Activated B cell treated with CpG ODN at 0.5 μM for 24 hours (primary cell): ENCODE measurements at regions not wholly inside any gene's neighbourhood (a gene's known extent, or its start where the extent isn't known, plus 50 kb on each side); places are given as distances from the start of the nearest gene placed in this dataset.

Experiments
- ATAC-seq: fragments of 200-7000 bp; cut with Tn5 transposase; one replicate; pipeline ENCODE4 v1.10.0; 2021; ENCODE audit warnings: low read depth, mild to moderate bottlenecking, moderate library complexity
- CTCF ChIA-PET: fragments of 350-600 bp; sonication (Branson Sonifier 250); formaldehyde crosslinking; loops from one replicate; lab custom pipeline; 2021; ENCODE audit warnings: antibody characterized with exemption; lab: Charles Lee
- POLR2A ChIA-PET: fragments of 350-600 bp; sonication (Branson Sonifier 250); formaldehyde crosslinking; loops from one replicate; lab custom pipeline; 2021; ENCODE audit warnings: antibody characterized with exemption; lab: Charles Lee
- DNase-seq: peaks from one replicate; pipeline ENCODE4 v3.0.0; 2022
- H3K27ac Mint-ChIP-seq: one replicate; pipeline ENCODE4 v1.8.0; 2020; ENCODE audit warnings: mixed read lengths
- H3K27me3 Mint-ChIP-seq: one replicate; pipeline ENCODE4 v1.8.0; 2021; ENCODE audit warnings: mixed read lengths
- H3K36me3 Mint-ChIP-seq: one replicate; pipeline ENCODE4 v1.8.0; 2021; ENCODE audit warnings: low read depth, mixed read lengths
- H3K4me1 Mint-ChIP-seq: one replicate; pipeline ENCODE4 v1.8.0; 2021; ENCODE audit warnings: mixed read lengths
- H3K4me3 Mint-ChIP-seq: one replicate; pipeline ENCODE4 v1.8.0; 2020; ENCODE audit warnings: mild to moderate bottlenecking, mixed read lengths
- H3K9me3 Mint-ChIP-seq: one replicate; pipeline ENCODE4 v1.8.0; 2020; ENCODE audit warnings: mixed read lengths
- CTCF ChIP-seq: fragments of 200-600 bp; IDR thresholded peaks from one replicate; pipeline ENCODE4 v1.8.0; 2022; ENCODE audit warnings: antibody characterized with exemption, mild to moderate bottlenecking
- intact Hi-C: fragments of 100-400 bp; cut with micrococcal nuclease; formaldehyde crosslinking; loops from one replicate; pipeline ENCODE4 v1.15.1; 2024

GRCh38 chr14:101234999-101235334 is 326.3 kb upstream of the DIO3 start:
- intact Hi-C loops: loop anchor here (5.0 kb wide), 1 partner anchor 328 kb away; no protein-coding TSS in a partner anchor
- DNase-seq (no peak), ATAC-seq (no peak)
- Mint-ChIP-seq H3K4me3 (no peak overlapping the region), H3K27ac (no peak overlapping the region), H3K27me3 (no peaks in the 10 kb centered on the region), H3K36me3 (no peaks in the 10 kb centered on the region), H3K4me1 (no peaks in the 10 kb centered on the region), H3K9me3 (no peaks in the 10 kb centered on the region)
- no peak for TF ChIP-seq CTCF
- ChIA-PET CTCF (interaction anchor here (0.5 kb wide), 1 partner anchor 577 kb away, joined by 5 read pairs; no protein-coding TSS in a partner anchor), POLR2A (no interaction called here)

GRCh38 chr14:101235335-101236103 is 325.8 kb upstream of the DIO3 start:
- DNase-seq (no peak), ATAC-seq (no peak)
- H3K4me1 Mint-ChIP-seq: no peaks in the 10 kb centered on the region
- ChIA-PET POLR2A (no interaction called here), CTCF (interaction anchor here (0.5 to 0.6 kb wide), 2 partner anchors 385 to 578 kb away, joined by 3 to 5 read pairs; no protein-coding TSS in a partner anchor)
- no peak overlapping the region for H3K4me3 Mint-ChIP-seq
- no peaks in the 10 kb centered on the region for H3K27me3 Mint-ChIP-seq
- TF ChIP-seq CTCF: no peak
- H3K36me3 Mint-ChIP-seq: no peaks in the 10 kb centered on the region
- H3K27ac Mint-ChIP-seq: no peak overlapping the region
- H3K9me3 Mint-ChIP-seq: no peaks in the 10 kb centered on the region
- intact Hi-C loops: loop anchor here (5.0 kb wide), 1 partner anchor 328 kb away; no protein-coding TSS in a partner anchor

- intact Hi-C loops: loop anchor here (5.0 kb wide), 1 partner anchor 329 kb away; no protein-coding TSS in a partner anchor
- no peak for TF ChIP-seq CTCF
- POLR2A ChIA-PET: no interaction called here
- Mint-ChIP-seq H3K27me3 (no peaks in the 10 kb centered on the region), H3K4me1 (no peaks in the 10 kb centered on the region), H3K27ac (no peak overlapping the region), H3K9me3 (peaks cover 2% of the 10 kb centered on the region), H3K4me3 (no peak overlapping the region), H3K36me3 (no peaks in the 10 kb centered on the region)
- CTCF ChIA-PET: no interaction called here
- no peak for ATAC-seq
- DNase-seq: no peak
Measured at GRCh38 chr14:101236496-101237251, 324.6 kb upstream of the DIO3 start.

GRCh38 chr14:101237252-101237616 is 324.1 kb upstream of the DIO3 start:
- DNase-seq (no peak), ATAC-seq (no peak)
- ChIA-PET CTCF (no interaction called here), POLR2A (no interaction called here)
- no peaks in the 10 kb centered on the region for H3K36me3 Mint-ChIP-seq
- no peak overlapping the region for H3K27ac Mint-ChIP-seq
- no peak overlapping the region for H3K4me3 Mint-ChIP-seq
- no peaks in the 10 kb centered on the region for H3K27me3 Mint-ChIP-seq
- no peaks in the 10 kb centered on the region for H3K4me1 Mint-ChIP-seq
- peaks cover 2% of the 10 kb centered on the region for H3K9me3 Mint-ChIP-seq
- no peak for TF ChIP-seq CTCF
- intact Hi-C loops: loop anchor here (5.0 kb wide), 1 partner anchor 330 kb away; no protein-coding TSS in a partner anchor

- ChIA-PET CTCF (no interaction called here), POLR2A (no interaction called here)
- no peak overlapping the region for H3K4me3 Mint-ChIP-seq
- no peak for TF ChIP-seq CTCF
- intact Hi-C loops: loop anchor here (5.0 kb wide), 1 partner anchor 332 kb away; no protein-coding TSS in a partner anchor
- no peak for ATAC-seq
- no peaks in the 10 kb centered on the region for H3K36me3 Mint-ChIP-seq
- H3K9me3 Mint-ChIP-seq: peaks cover 2% of the 10 kb centered on the region
- no peaks in the 10 kb centered on the region for H3K27me3 Mint-ChIP-seq
- no peak for DNase-seq
- no peaks in the 10 kb centered on the region for H3K4me1 Mint-ChIP-seq
- no peak overlapping the region for H3K27ac Mint-ChIP-seq
Measured at GRCh38 chr14:101239065-101239464, 322.2 kb upstream of the DIO3 start.
